NCI-H2107 treated with DMSO at 0.1 percent for 48 hours (cell line): ENCODE measurements at regions not wholly inside any gene's neighbourhood (a gene's known extent, or its start where the extent isn't known, plus 50 kb on each side); places are given as distances from the start of the nearest gene placed in this dataset.
"Not testable (repeated sequence)": the region's sequence is repeated elsewhere in the genome, so short reads cannot be mapped to it uniquely, and the experiment has no call there.

Source experiments
- DNase-seq: peaks from one replicate; lab custom pipeline; 2025; ENCODE audit not compliant: unreplicated experiment; lab: John Stamatoyannopoulos, UW

GRCh38 chr1:118828038-118828437 is 160.1 kb downstream of the TBX15 start:
- no peak for DNase-seq

GRCh38 chr1:118827636-118828035 is 160.5 kb downstream of the TBX15 start:
- no peak for DNase-seq

- DNase-seq, result no peak
These were observed 160.9 kb downstream of the TBX15 start for GRCh38 chr1:118827207-118827606.

GRCh38 chr1:118826669-118827068 is 161.5 kb downstream of the TBX15 start:
- DNase-seq, result no peak

- DNase-seq, result no peak
These were observed 162.5 kb downstream of the TBX15 start for GRCh38 chr1:118825619-118826018.

GRCh38 chr1:118821801-118822200 is 166.3 kb downstream of the TBX15 start:
- DNase-seq, result no peak

GRCh38 chr1:118820864-118821263 is 167.3 kb downstream of the TBX15 start:
- no peak for DNase-seq

- no peak for DNase-seq
These were observed 172.2 kb downstream of the TBX15 start for GRCh38 chr1:118815909-118816308.

GRCh38 chr1:118812555-118812954 is 175.6 kb downstream of the TBX15 start:
- no peak for DNase-seq

- DNase-seq, result no peak
These were observed 177.0 kb downstream of the TBX15 start for GRCh38 chr1:118811156-118811555.

- no peak for DNase-seq
These were observed 178.6 kb downstream of the TBX15 start for GRCh38 chr1:118809586-118809985.

GRCh38 chr1:118803128-118803527 is 185.0 kb downstream of the TBX15 start:
- DNase-seq, result not testable (repeated sequence)

- no peak for DNase-seq
These were observed 196.9 kb downstream of the TBX15 start for GRCh38 chr1:118791094-118791691.

- no peak for DNase-seq
These were observed 199.7 kb downstream of the TBX15 start for GRCh38 chr1:118788463-118788862.

- DNase-seq, result no peak
These were observed 201.5 kb downstream of the TBX15 start for GRCh38 chr1:118786454-118787155.

- DNase-seq, result no peak
These were observed 202.9 kb downstream of the TBX15 start for GRCh38 chr1:118785246-118785645.

- no peak for DNase-seq
These were observed 204.9 kb downstream of the TBX15 start for GRCh38 chr1:118783095-118783758.

GRCh38 chr1:118773656-118774055 is 214.5 kb downstream of the TBX15 start:
- no peak for DNase-seq

- DNase-seq, result no peak
These were observed 220.2 kb downstream of the TBX15 start for GRCh38 chr1:118767971-118768370.

- no peak for DNase-seq
These were observed 234.2 kb downstream of the TBX15 start for GRCh38 chr1:118753976-118754375.

GRCh38 chr1:118751166-118751565 is 237.0 kb downstream of the TBX15 start:
- DNase-seq, result no peak

GRCh38 chr1:118744420-118744819 is 243.7 kb downstream of the TBX15 start:
- DNase-seq, result no peak
